ENCODE measurements at regions not wholly inside any gene's neighbourhood (a gene's known extent, or its start where the extent isn't known, plus 50 kb on each side); places are given as distances from the start of the nearest gene placed in this dataset.

DNA sequence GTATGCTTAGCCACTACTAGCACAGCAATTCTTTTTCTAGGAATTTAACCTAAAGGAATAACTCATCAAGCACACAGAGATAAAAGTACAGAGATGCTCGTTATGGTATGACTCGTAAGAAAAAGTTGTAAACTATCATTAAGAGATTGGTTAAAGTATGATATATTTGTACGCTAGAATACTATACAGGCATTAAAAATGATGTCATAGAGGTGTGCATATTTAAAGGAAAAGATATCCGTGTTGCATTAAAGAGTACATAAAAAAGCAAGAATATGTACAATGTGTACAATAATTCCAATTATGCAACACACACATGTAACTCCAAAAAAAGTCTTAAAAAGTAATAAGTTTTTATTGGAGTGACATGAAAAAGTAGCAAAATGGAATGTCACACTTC is 54.5 kb upstream of the PALM2AKAP2 start:
- TF ChIP-seq CTCF (IDR thresholded peaks at IDR 0.05) = no peak
- no peak for TF ChIP-seq POLR2A (IDR thresholded peaks at IDR 0.05)
